HUES6 (cell line): ENCODE measurements at regions not wholly inside any gene's neighbourhood (a gene's known extent, or its start where the extent isn't known, plus 50 kb on each side); places are given as distances from the start of the nearest gene placed in this dataset.

Experiments
- H3K27ac ChIP-seq: 2 replicates; pipeline ENCODE4 v1.7.0; 2013; ENCODE audit warnings: low read depth, mild to moderate bottlenecking, low read length, inconsistent platforms
- H3K27me3 ChIP-seq: 2 replicates; pipeline ENCODE4 v1.6.1; 2013; ENCODE audit warnings: low read length; ENCODE audit not compliant: control insufficient read depth, insufficient read depth
- H3K36me3 ChIP-seq: 2 replicates; pipeline ENCODE4 v1.6.1; 2013; ENCODE audit warnings: low read length; ENCODE audit not compliant: control insufficient read depth, insufficient read depth
- H3K4me1 ChIP-seq: 2 replicates; pipeline ENCODE4 v1.6.1; 2013; ENCODE audit warnings: low read length; ENCODE audit not compliant: control insufficient read depth, insufficient read depth
- H3K4me3 ChIP-seq: 2 replicates; pipeline ENCODE4 v1.5.1; 2013; ENCODE audit warnings: low read depth, low read length
- H3K9ac ChIP-seq: one replicate; pipeline ENCODE4 v1.6.1; 2013; ENCODE audit warnings: mild to moderate bottlenecking, low read length
- H3K9me3 ChIP-seq: 2 replicates; pipeline ENCODE4 v1.6.1; 2013; ENCODE audit warnings: low read depth, low read length; ENCODE audit not compliant: control insufficient read depth, insufficient read depth

- Histone ChIP-seq H3K9ac (no peak overlapping the region), H3K36me3 (no peaks in the 10 kb centered on the region), H3K4me1 (no peaks in the 10 kb centered on the region), H3K9me3 (no peaks in the 10 kb centered on the region), H3K27me3 (no peaks in the 10 kb centered on the region), H3K27ac (no peak overlapping the region), H3K4me3 (no peak overlapping the region)
Observed at GRCh38 chr10:105398202-105398601, 757.1 kb downstream of the SORCS3 start.

GRCh38 chr10:105391670-105392351 is 750.7 kb downstream of the SORCS3 start:
- no peaks in the 10 kb centered on the region for H3K36me3 ChIP-seq
- H3K4me3 ChIP-seq = no peak overlapping the region
- H3K27ac ChIP-seq = no peak overlapping the region
- H3K27me3 ChIP-seq = no peaks in the 10 kb centered on the region
- H3K4me1 ChIP-seq = no peaks in the 10 kb centered on the region
- no peak overlapping the region for H3K9ac ChIP-seq
- no peaks in the 10 kb centered on the region for H3K9me3 ChIP-seq

- Histone ChIP-seq H3K27me3 (no peaks in the 10 kb centered on the region), H3K4me3 (no peak overlapping the region), H3K9ac (no peak overlapping the region), H3K4me1 (no peaks in the 10 kb centered on the region), H3K36me3 (no peaks in the 10 kb centered on the region), H3K27ac (no peak overlapping the region), H3K9me3 (no peaks in the 10 kb centered on the region; the same call in 1 of the 2 replicates)
Observed at GRCh38 chr10:105387971-105388370, 746.9 kb downstream of the SORCS3 start.

- Histone ChIP-seq H3K9me3 (no peaks in the 10 kb centered on the region; the same call in 1 of the 2 replicates), H3K36me3 (no peaks in the 10 kb centered on the region), H3K27ac (no peak overlapping the region), H3K9ac (no peak overlapping the region), H3K4me3 (no peak overlapping the region), H3K4me1 (no peaks in the 10 kb centered on the region), H3K27me3 (no peaks in the 10 kb centered on the region)
Observed at GRCh38 chr10:105383978-105384377, 742.9 kb downstream of the SORCS3 start.

- Histone ChIP-seq H3K9me3 (no peaks in the 10 kb centered on the region), H3K9ac (no peak overlapping the region), H3K4me1 (no peaks in the 10 kb centered on the region), H3K27ac (no peak overlapping the region), H3K4me3 (no peak overlapping the region), H3K27me3 (no peaks in the 10 kb centered on the region), H3K36me3 (no peaks in the 10 kb centered on the region)
Observed at GRCh38 chr10:105370692-105371091, 729.6 kb downstream of the SORCS3 start.

- Histone ChIP-seq H3K36me3 (no peaks in the 10 kb centered on the region), H3K27ac (no peak overlapping the region), H3K9me3 (no peaks in the 10 kb centered on the region), H3K27me3 (no peaks in the 10 kb centered on the region), H3K4me3 (no peak overlapping the region), H3K4me1 (no peaks in the 10 kb centered on the region), H3K9ac (no peak overlapping the region)
Observed at GRCh38 chr10:105359708-105360107, 718.6 kb downstream of the SORCS3 start.

GRCh38 chr10:105358911-105359310 is 717.8 kb downstream of the SORCS3 start:
- H3K27me3 ChIP-seq = no peaks in the 10 kb centered on the region
- no peak overlapping the region for H3K27ac ChIP-seq
- H3K4me1 ChIP-seq = no peaks in the 10 kb centered on the region
- no peaks in the 10 kb centered on the region for H3K36me3 ChIP-seq
- H3K4me3 ChIP-seq = no peak overlapping the region
- H3K9ac ChIP-seq = no peak overlapping the region
- H3K9me3 ChIP-seq = no peaks in the 10 kb centered on the region

GRCh38 chr10:105356626-105357025 is 715.5 kb downstream of the SORCS3 start:
- Histone ChIP-seq H3K4me1 (no peaks in the 10 kb centered on the region), H3K9me3 (no peaks in the 10 kb centered on the region), H3K27me3 (no peaks in the 10 kb centered on the region), H3K9ac (no peak overlapping the region), H3K36me3 (no peaks in the 10 kb centered on the region), H3K27ac (no peak overlapping the region), H3K4me3 (no peak overlapping the region)

GRCh38 chr10:105354010-105354409 is 712.9 kb downstream of the SORCS3 start:
- Histone ChIP-seq H3K4me3 (no peak overlapping the region), H3K36me3 (no peaks in the 10 kb centered on the region), H3K27ac (no peak overlapping the region), H3K4me1 (no peaks in the 10 kb centered on the region), H3K9me3 (no peaks in the 10 kb centered on the region), H3K27me3 (no peaks in the 10 kb centered on the region), H3K9ac (no peak overlapping the region)

GRCh38 chr10:105352827-105353226 is 711.7 kb downstream of the SORCS3 start:
- no peaks in the 10 kb centered on the region for H3K36me3 ChIP-seq
- no peaks in the 10 kb centered on the region for H3K27me3 ChIP-seq
- H3K4me3 ChIP-seq = no peak overlapping the region
- no peak overlapping the region for H3K27ac ChIP-seq
- no peak overlapping the region for H3K9ac ChIP-seq
- H3K9me3 ChIP-seq = no peaks in the 10 kb centered on the region
- H3K4me1 ChIP-seq = no peaks in the 10 kb centered on the region

- Histone ChIP-seq H3K36me3 (no peaks in the 10 kb centered on the region), H3K9me3 (no peaks in the 10 kb centered on the region), H3K9ac (no peak overlapping the region), H3K4me3 (no peak overlapping the region), H3K4me1 (no peaks in the 10 kb centered on the region), H3K27ac (no peak overlapping the region), H3K27me3 (no peaks in the 10 kb centered on the region)
Observed at GRCh38 chr10:105352281-105352680, 711.2 kb downstream of the SORCS3 start.
